Ishikawa (cell line): ENCODE measurements at regions not wholly inside any gene's neighbourhood (a gene's known extent, or its start where the extent isn't known, plus 50 kb on each side); places are given as distances from the start of the nearest gene placed in this dataset.

Experiments used
- CEBPB ChIP-seq: IDR thresholded peaks from 2 replicates; pipeline ENCODE4 v1.6.1; 2012
- CREB1 ChIP-seq: IDR thresholded peaks from 2 replicates; pipeline ENCODE4 v1.6.1; 2012; ENCODE audit warnings: low read depth
- EGR1 ChIP-seq: IDR thresholded peaks from 2 replicates; pipeline ENCODE4 v1.6.1; 2012
- EP300 ChIP-seq: IDR thresholded peaks from 2 replicates; pipeline ENCODE4 v1.6.1; 2012; ENCODE audit warnings: borderline replicate concordance
- FOXM1 ChIP-seq: IDR thresholded peaks from 2 replicates; pipeline ENCODE4 v1.6.1; 2012; ENCODE audit warnings: low read depth, borderline replicate concordance
- NFIC ChIP-seq: IDR thresholded peaks from 2 replicates; pipeline ENCODE4 v1.6.1; 2012
- RAD21 ChIP-seq: IDR thresholded peaks from 2 replicates; pipeline ENCODE4 v1.6.1; 2012; ENCODE audit warnings: low read depth
- TAF1 ChIP-seq: IDR thresholded peaks from 2 replicates; pipeline ENCODE4 v1.6.1; 2012; ENCODE audit warnings: low read depth, mild to moderate bottlenecking
- TCF12 ChIP-seq: IDR thresholded peaks from 2 replicates; pipeline ENCODE4 v1.6.1; 2012; ENCODE audit warnings: low read depth
- TEAD4 ChIP-seq: IDR thresholded peaks from 2 replicates; pipeline ENCODE4 v1.6.1; 2012
- USF1 ChIP-seq: IDR thresholded peaks from 2 replicates; pipeline ENCODE4 v1.6.1; 2012
- YY1 ChIP-seq: IDR thresholded peaks from 2 replicates; pipeline ENCODE4 v1.6.1; 2012; ENCODE audit warnings: low read depth
- ZBTB7A ChIP-seq: IDR thresholded peaks from 2 replicates; pipeline ENCODE4 v1.6.1; 2012; ENCODE audit warnings: low read depth
- TF ChIP-seq, protein P1 (sequence below): IDR thresholded peaks from 2 replicates; pipeline ENCODE4 v1.6.1; 2012; ENCODE audit warnings: low read depth, mild to moderate bottlenecking
- TF ChIP-seq, protein P2 (sequence below): IDR thresholded peaks from 2 replicates; pipeline ENCODE4 v1.6.1; 2012

GRCh38 chr5:68134669-68135313, 80.8 kb upstream of the PIK3R1 start:
- TF ChIP-seq TAF1 (no peak), USF1 (no peak), TEAD4 (no peak), EGR1 (no peak), ZBTB7A (no peak), EP300 (no peak), YY1 (no peak), TCF12 (no peak), FOXM1 (no peak), CREB1 (no peak), CEBPB (no peak), NFIC (no peak), RAD21 (no peak)
- TF ChIP-seq, protein P1, sequence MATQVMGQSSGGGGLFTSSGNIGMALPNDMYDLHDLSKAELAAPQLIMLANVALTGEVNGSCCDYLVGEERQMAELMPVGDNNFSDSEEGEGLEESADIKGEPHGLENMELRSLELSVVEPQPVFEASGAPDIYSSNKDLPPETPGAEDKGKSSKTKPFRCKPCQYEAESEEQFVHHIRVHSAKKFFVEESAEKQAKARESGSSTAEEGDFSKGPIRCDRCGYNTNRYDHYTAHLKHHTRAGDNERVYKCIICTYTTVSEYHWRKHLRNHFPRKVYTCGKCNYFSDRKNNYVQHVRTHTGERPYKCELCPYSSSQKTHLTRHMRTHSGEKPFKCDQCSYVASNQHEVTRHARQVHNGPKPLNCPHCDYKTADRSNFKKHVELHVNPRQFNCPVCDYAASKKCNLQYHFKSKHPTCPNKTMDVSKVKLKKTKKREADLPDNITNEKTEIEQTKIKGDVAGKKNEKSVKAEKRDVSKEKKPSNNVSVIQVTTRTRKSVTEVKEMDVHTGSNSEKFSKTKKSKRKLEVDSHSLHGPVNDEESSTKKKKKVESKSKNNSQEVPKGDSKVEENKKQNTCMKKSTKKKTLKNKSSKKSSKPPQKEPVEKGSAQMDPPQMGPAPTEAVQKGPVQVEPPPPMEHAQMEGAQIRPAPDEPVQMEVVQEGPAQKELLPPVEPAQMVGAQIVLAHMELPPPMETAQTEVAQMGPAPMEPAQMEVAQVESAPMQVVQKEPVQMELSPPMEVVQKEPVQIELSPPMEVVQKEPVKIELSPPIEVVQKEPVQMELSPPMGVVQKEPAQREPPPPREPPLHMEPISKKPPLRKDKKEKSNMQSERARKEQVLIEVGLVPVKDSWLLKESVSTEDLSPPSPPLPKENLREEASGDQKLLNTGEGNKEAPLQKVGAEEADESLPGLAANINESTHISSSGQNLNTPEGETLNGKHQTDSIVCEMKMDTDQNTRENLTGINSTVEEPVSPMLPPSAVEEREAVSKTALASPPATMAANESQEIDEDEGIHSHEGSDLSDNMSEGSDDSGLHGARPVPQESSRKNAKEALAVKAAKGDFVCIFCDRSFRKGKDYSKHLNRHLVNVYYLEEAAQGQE = no peak
- TF ChIP-seq, protein P2, sequence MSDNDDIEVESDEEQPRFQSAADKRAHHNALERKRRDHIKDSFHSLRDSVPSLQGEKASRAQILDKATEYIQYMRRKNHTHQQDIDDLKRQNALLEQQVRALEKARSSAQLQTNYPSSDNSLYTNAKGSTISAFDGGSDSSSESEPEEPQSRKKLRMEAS = no peak

- TF ChIP-seq TAF1 (no peak), TCF12 (no peak), FOXM1 (no peak), NFIC (no peak), RAD21 (no peak), CEBPB (no peak), TEAD4 (no peak), EP300 (no peak), EGR1 (no peak), ZBTB7A (no peak), YY1 (no peak), CREB1 (no peak), USF1 (no peak)
- TF ChIP-seq, protein P1 = no peak
- TF ChIP-seq, protein P2 = no peak
These were observed 81.4 kb upstream of the PIK3R1 start for GRCh38 chr5:68134033-68134668.

GRCh38 chr5:68130253-68130652, 85.3 kb upstream of the PIK3R1 start:
- TF ChIP-seq CREB1 = no peak
- TF ChIP-seq, protein P2 = no peak
- no peak for TF ChIP-seq NFIC
- TF ChIP-seq RAD21 = no peak
- TF ChIP-seq FOXM1 = no peak
- TF ChIP-seq TEAD4 = no peak
- TF ChIP-seq TCF12 = no peak

- no peak for TF ChIP-seq CREB1
- TF ChIP-seq USF1 = no peak
- TF ChIP-seq, protein P1 = no peak
- TF ChIP-seq NFIC = no peak
- TF ChIP-seq EP300 = no peak
- no peak for TF ChIP-seq CEBPB
- TF ChIP-seq TEAD4 = no peak
- TF ChIP-seq EGR1 = no peak
- no peak for TF ChIP-seq TAF1
- no peak for TF ChIP-seq RAD21
- TF ChIP-seq YY1 = no peak
- TF ChIP-seq TCF12 = no peak
- TF ChIP-seq FOXM1 = no peak
- TF ChIP-seq, protein P2 = no peak
- no peak for TF ChIP-seq ZBTB7A
These were observed 86.2 kb upstream of the PIK3R1 start for GRCh38 chr5:68129364-68129763.
